DMS153 (cell line): ENCODE measurements at regions not wholly inside any gene's neighbourhood (a gene's known extent, or its start where the extent isn't known, plus 50 kb on each side); places are given as distances from the start of the nearest gene placed in this dataset.

Experiments
- DNase-seq: peaks from one replicate; lab custom pipeline; 2025; lab: John Stamatoyannopoulos, UW

- no peak for DNase-seq
Measured at GRCh38 chr10:4775808-4776207, 50.2 kb upstream of the AKR1E2 start.

- no peak for DNase-seq
Measured at GRCh38 chr10:4772202-4772570, 53.8 kb upstream of the AKR1E2 start.

- no peak for DNase-seq
Measured at GRCh38 chr10:4771554-4772201, 54.3 kb upstream of the AKR1E2 start.

- DNase-seq: no peak
Measured at GRCh38 chr10:4770801-4771553, 55.0 kb upstream of the AKR1E2 start.

- no peak for DNase-seq
Measured at GRCh38 chr10:4768416-4768815, 57.6 kb upstream of the AKR1E2 start.

GRCh38 chr10:4767033-4767814 is 58.8 kb upstream of the AKR1E2 start:
- DNase-seq: no peak

- no peak for DNase-seq
Measured at GRCh38 chr10:4766454-4766853, 59.6 kb upstream of the AKR1E2 start.

- no peak for DNase-seq
Measured at GRCh38 chr10:4765428-4765827, 60.6 kb upstream of the AKR1E2 start.

- no peak for DNase-seq
Measured at GRCh38 chr10:4763960-4764428, 62.0 kb upstream of the AKR1E2 start.

GRCh38 chr10:4763513-4763912 is 62.5 kb upstream of the AKR1E2 start:
- DNase-seq: no peak

GRCh38 chr10:4758256-4758655 is 67.8 kb upstream of the AKR1E2 start:
- no peak for DNase-seq

GRCh38 chr10:4755286-4755989 is 70.6 kb upstream of the AKR1E2 start:
- no peak for DNase-seq

GRCh38 chr10:4754143-4754542 is 71.9 kb upstream of the AKR1E2 start:
- DNase-seq: no peak

GRCh38 chr10:4751211-4751610 is 74.8 kb upstream of the AKR1E2 start:
- no peak for DNase-seq

- no peak for DNase-seq
Measured at GRCh38 chr10:4749271-4749574, 76.8 kb upstream of the AKR1E2 start.

- DNase-seq: no peak
Measured at GRCh38 chr10:4748491-4749270, 77.3 kb upstream of the AKR1E2 start.

- no peak for DNase-seq
Measured at GRCh38 chr10:4742217-4742616, 83.8 kb upstream of the AKR1E2 start.

- no peak for DNase-seq
Measured at GRCh38 chr10:4740471-4740870, 85.5 kb upstream of the AKR1E2 start.

- no peak for DNase-seq
Measured at GRCh38 chr10:4736608-4737007, 89.4 kb upstream of the AKR1E2 start.

- no peak for DNase-seq
Measured at GRCh38 chr10:4736183-4736582, 89.8 kb upstream of the AKR1E2 start.

- no peak for DNase-seq
Measured at GRCh38 chr10:4733843-4734224, 92.2 kb upstream of the AKR1E2 start.
